ENCODE measurements at regions not wholly inside any gene's neighbourhood (a gene's known extent, or its start where the extent isn't known, plus 50 kb on each side); places are given as distances from the start of the nearest gene placed in this dataset.

DNA sequence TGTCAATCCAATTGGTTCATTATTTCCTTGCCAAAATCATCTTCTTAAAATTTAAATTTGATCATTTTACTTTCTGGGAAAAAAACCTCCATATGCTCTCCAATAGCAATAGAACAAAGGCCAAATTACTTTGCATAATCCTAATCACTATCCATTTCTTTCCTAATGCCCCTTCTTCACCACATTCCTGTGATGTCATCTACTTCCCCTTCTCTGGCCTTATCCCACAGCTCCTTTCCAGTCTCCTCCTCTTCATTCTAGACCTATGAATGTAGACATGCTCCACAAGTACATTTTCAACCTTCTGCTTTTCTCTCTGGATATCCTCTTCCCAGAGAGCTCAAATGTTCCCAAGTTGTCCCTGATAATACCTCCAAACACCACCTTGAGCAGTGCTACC lies 216.6 kb downstream of the MRPL39 start:
- Histone ChIP-seq H3K36me3 (ENCODE audit: insufficient read depth, low read depth, low read length) (no peaks in the 10 kb centered on the region), H3K4me3 (ENCODE audit: low read length) (no peak overlapping the region), H3K4me1 (ENCODE audit: insufficient read depth, low read length) (peaks cover 4% of the 10 kb centered on the region; the same call in 1 of the 2 replicates), H3K27ac (ENCODE audit: low read length) (no peak overlapping the region), H3K9me3 (ENCODE audit: insufficient read depth, low read depth, low read length) (no peaks in the 10 kb centered on the region), H3K27me3 (ENCODE audit: insufficient read depth, low read length) (no peaks in the 10 kb centered on the region), H3K9ac (ENCODE audit: low read depth, low read length) (no peak overlapping the region)

- Histone ChIP-seq H3K36me3 (ENCODE audit: insufficient read depth, low read depth, low read length) (no peaks in the 10 kb centered on the region), H3K9ac (ENCODE audit: low read depth, low read length) (no peak overlapping the region), H3K4me1 (ENCODE audit: insufficient read depth, low read length) (peaks cover 4% of the 10 kb centered on the region; the same call in 1 of the 2 replicates), H3K9me3 (ENCODE audit: insufficient read depth, low read depth, low read length) (no peaks in the 10 kb centered on the region), H3K27ac (ENCODE audit: low read length) (no peak overlapping the region), H3K27me3 (ENCODE audit: insufficient read depth, low read length) (no peaks in the 10 kb centered on the region), H3K4me3 (ENCODE audit: low read length) (no peak overlapping the region)
These were observed 219.6 kb downstream of the MRPL39 start for GRCh38 chr21:25387665-25388064.

- Histone ChIP-seq H3K9me3 (ENCODE audit: insufficient read depth, low read depth, low read length) (no peaks in the 10 kb centered on the region), H3K36me3 (ENCODE audit: insufficient read depth, low read depth, low read length) (no peaks in the 10 kb centered on the region), H3K27me3 (ENCODE audit: insufficient read depth, low read length) (no peaks in the 10 kb centered on the region), H3K4me1 (ENCODE audit: insufficient read depth, low read length) (peaks cover 4% of the 10 kb centered on the region; the same call in 1 of the 2 replicates), H3K4me3 (ENCODE audit: low read length) (no peak overlapping the region), H3K27ac (ENCODE audit: low read length) (no peak overlapping the region), H3K9ac (ENCODE audit: low read depth, low read length) (no peak overlapping the region)
These were observed 221.3 kb downstream of the MRPL39 start for GRCh38 chr21:25385911-25386474.

- Histone ChIP-seq H3K27me3 (ENCODE audit: insufficient read depth, low read length) (no peaks in the 10 kb centered on the region), H3K4me1 (ENCODE audit: insufficient read depth, low read length) (peaks cover 4% of the 10 kb centered on the region; the same call in 1 of the 2 replicates), H3K9ac (ENCODE audit: low read depth, low read length) (no peak overlapping the region), H3K27ac (ENCODE audit: low read length) (no peak overlapping the region), H3K4me3 (ENCODE audit: low read length) (no peak overlapping the region), H3K9me3 (ENCODE audit: insufficient read depth, low read depth, low read length) (no peaks in the 10 kb centered on the region), H3K36me3 (ENCODE audit: insufficient read depth, low read depth, low read length) (no peaks in the 10 kb centered on the region)
These were observed 221.9 kb downstream of the MRPL39 start for GRCh38 chr21:25385341-25385740.

GRCh38 chr21:25384782-25385181 lies 222.5 kb downstream of the MRPL39 start:
- H3K9ac ChIP-seq (ENCODE audit: low read depth, low read length), result no peak overlapping the region
- H3K4me1 ChIP-seq (ENCODE audit: insufficient read depth, low read length), result peaks cover 4% of the 10 kb centered on the region; the same call in 1 of the 2 replicates
- H3K36me3 ChIP-seq (ENCODE audit: insufficient read depth, low read depth, low read length), result no peaks in the 10 kb centered on the region
- no peak overlapping the region for H3K4me3 ChIP-seq (ENCODE audit: low read length)
- H3K27ac ChIP-seq (ENCODE audit: low read length), result no peak overlapping the region
- H3K9me3 ChIP-seq (ENCODE audit: insufficient read depth, low read depth, low read length), result no peaks in the 10 kb centered on the region
- no peaks in the 10 kb centered on the region for H3K27me3 ChIP-seq (ENCODE audit: insufficient read depth, low read length)

- peaks cover 4% of the 10 kb centered on the region; the same call in 1 of the 2 replicates for H3K4me1 ChIP-seq (ENCODE audit: insufficient read depth, low read length)
- H3K9me3 ChIP-seq (ENCODE audit: insufficient read depth, low read depth, low read length), result no peaks in the 10 kb centered on the region
- H3K9ac ChIP-seq (ENCODE audit: low read depth, low read length), result no peak overlapping the region
- no peaks in the 10 kb centered on the region for H3K27me3 ChIP-seq (ENCODE audit: insufficient read depth, low read length)
- no peak overlapping the region for H3K4me3 ChIP-seq (ENCODE audit: low read length)
- no peaks in the 10 kb centered on the region for H3K36me3 ChIP-seq (ENCODE audit: insufficient read depth, low read depth, low read length)
- no peak overlapping the region for H3K27ac ChIP-seq (ENCODE audit: low read length)
These were observed 223.7 kb downstream of the MRPL39 start for GRCh38 chr21:25383545-25383944.

DNA sequence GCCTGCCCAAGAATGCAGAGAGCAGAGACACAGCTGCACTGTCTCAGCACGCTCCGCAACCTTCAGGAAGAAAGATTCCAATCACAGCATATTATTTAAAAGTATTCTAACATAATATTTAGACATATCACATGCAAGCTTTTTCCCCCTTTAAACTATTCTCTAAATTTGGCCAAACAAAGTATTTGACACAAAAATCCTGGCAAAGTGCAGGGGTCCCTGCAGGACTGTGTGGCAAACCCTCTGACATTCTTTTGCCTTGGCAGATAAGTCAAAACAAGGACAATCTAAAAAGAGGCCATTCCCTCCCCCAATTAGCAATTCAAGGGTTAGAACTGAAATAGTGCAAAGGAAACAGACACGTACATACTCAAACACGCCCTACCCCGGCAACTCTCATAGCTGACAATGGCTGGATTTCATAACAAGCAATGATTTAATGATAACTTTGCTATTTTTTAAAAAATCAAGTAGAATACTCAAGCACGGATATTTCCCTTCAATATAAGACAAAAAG lies 225.3 kb downstream of the MRPL39 start:
- no peaks in the 10 kb centered on the region for H3K36me3 ChIP-seq (ENCODE audit: insufficient read depth, low read depth, low read length)
- no peaks in the 10 kb centered on the region for H3K9me3 ChIP-seq (ENCODE audit: insufficient read depth, low read depth, low read length)
- H3K9ac ChIP-seq (ENCODE audit: low read depth, low read length), result no peak overlapping the region
- H3K27me3 ChIP-seq (ENCODE audit: insufficient read depth, low read length), result no peaks in the 10 kb centered on the region
- H3K27ac ChIP-seq (ENCODE audit: low read length), result no peak overlapping the region
- H3K4me3 ChIP-seq (ENCODE audit: low read length), result no peak overlapping the region
- peaks cover 4% of the 10 kb centered on the region; the same call in 1 of the 2 replicates for H3K4me1 ChIP-seq (ENCODE audit: insufficient read depth, low read length)

DNA sequence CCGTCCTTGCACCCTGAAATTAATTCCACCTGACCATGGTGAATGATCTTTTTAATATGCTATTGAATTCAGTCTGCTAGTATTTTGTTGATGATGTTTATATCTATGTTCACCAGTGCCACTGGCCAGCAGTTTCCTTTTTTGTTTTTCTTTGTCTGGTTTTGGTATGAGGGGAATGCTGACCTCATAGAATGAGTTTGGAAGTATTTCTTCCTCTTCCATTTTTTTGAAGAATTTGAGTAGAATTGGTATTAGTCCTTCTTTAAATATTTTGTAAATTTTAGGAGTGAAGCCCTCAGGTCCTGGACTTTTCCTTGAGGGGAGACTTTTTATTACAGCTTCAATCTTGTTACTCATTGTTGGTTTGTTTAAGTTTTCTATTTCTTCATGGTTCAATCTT lies 231.6 kb downstream of the MRPL39 start:
- H3K36me3 ChIP-seq (ENCODE audit: insufficient read depth, low read depth, low read length), result no peaks in the 10 kb centered on the region
- H3K9me3 ChIP-seq (ENCODE audit: insufficient read depth, low read depth, low read length), result no peaks in the 10 kb centered on the region
- no peak overlapping the region for H3K27ac ChIP-seq (ENCODE audit: low read length)
- peaks cover 22% of the 10 kb centered on the region for H3K4me1 ChIP-seq (ENCODE audit: insufficient read depth, low read length)
- H3K9ac ChIP-seq (ENCODE audit: low read depth, low read length), result no peak overlapping the region
- no peak overlapping the region for H3K4me3 ChIP-seq (ENCODE audit: low read length)
- no peaks in the 10 kb centered on the region for H3K27me3 ChIP-seq (ENCODE audit: insufficient read depth, low read length)

- Histone ChIP-seq H3K9me3 (ENCODE audit: insufficient read depth, low read depth, low read length) (no peaks in the 10 kb centered on the region), H3K36me3 (ENCODE audit: insufficient read depth, low read depth, low read length) (no peaks in the 10 kb centered on the region), H3K4me1 (ENCODE audit: insufficient read depth, low read length) (peaks cover 22% of the 10 kb centered on the region), H3K9ac (ENCODE audit: low read depth, low read length) (peak overlapping the region; percentile 33; the same call in 1 of the 2 replicates), H3K27me3 (ENCODE audit: insufficient read depth, low read length) (no peaks in the 10 kb centered on the region), H3K4me3 (ENCODE audit: low read length) (peak overlapping the region; percentile 13), H3K27ac (ENCODE audit: low read length) (no peak overlapping the region)
These were observed 233.9 kb downstream of the MRPL39 start for GRCh38 chr21:25373126-25374082.

DNA sequence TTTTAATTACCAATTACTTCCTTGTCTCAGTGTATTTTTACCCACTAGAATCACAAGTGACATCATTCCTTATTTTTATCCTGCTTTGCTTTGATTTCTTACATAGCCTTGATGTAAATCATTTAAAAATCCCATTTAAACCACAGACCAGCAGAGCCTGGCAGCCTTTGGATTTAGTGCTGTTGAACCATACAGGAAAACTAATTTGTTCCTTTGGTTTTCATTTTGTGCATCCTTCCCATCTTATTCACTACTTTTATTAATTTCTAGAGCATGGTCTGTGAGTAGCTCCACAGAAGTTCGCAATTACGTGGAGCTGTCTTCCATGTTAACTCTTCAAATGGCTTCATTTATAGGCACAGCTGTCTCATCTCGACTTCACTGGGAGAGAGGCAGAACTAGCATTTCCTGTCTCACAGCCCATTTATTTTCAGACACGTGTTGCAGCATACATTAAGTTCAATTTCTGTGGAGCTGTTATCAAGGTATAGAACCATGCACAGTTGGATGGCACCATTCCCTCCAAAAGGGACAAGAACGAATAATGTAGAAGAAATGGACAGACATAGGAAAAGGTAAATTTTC lies 235.3 kb downstream of the MRPL39 start:
- peak overlapping the region; percentile 31 for H3K4me3 ChIP-seq (ENCODE audit: low read length)
- no peaks in the 10 kb centered on the region for H3K36me3 ChIP-seq (ENCODE audit: insufficient read depth, low read depth, low read length)
- H3K27ac ChIP-seq (ENCODE audit: low read length), result no peak overlapping the region
- no peaks in the 10 kb centered on the region for H3K9me3 ChIP-seq (ENCODE audit: insufficient read depth, low read depth, low read length)
- peaks cover 22% of the 10 kb centered on the region for H3K4me1 ChIP-seq (ENCODE audit: insufficient read depth, low read length)
- no peak overlapping the region for H3K9ac ChIP-seq (ENCODE audit: low read depth, low read length)
- no peaks in the 10 kb centered on the region for H3K27me3 ChIP-seq (ENCODE audit: insufficient read depth, low read length)

GRCh38 chr21:25370311-25370744 lies 237.0 kb downstream of the MRPL39 start:
- Histone ChIP-seq H3K4me1 (ENCODE audit: insufficient read depth, low read length) (peaks cover 22% of the 10 kb centered on the region), H3K27ac (ENCODE audit: low read length) (no peak overlapping the region), H3K9me3 (ENCODE audit: insufficient read depth, low read depth, low read length) (no peaks in the 10 kb centered on the region), H3K4me3 (ENCODE audit: low read length) (no peak overlapping the region), H3K27me3 (ENCODE audit: insufficient read depth, low read length) (no peaks in the 10 kb centered on the region), H3K36me3 (ENCODE audit: insufficient read depth, low read depth, low read length) (no peaks in the 10 kb centered on the region), H3K9ac (ENCODE audit: low read depth, low read length) (no peak overlapping the region)
